ENCODE measurements at regions not wholly inside any gene's neighbourhood (a gene's known extent, or its start where the extent isn't known, plus 50 kb on each side); places are given as distances from the start of the nearest gene placed in this dataset.

DNA sequence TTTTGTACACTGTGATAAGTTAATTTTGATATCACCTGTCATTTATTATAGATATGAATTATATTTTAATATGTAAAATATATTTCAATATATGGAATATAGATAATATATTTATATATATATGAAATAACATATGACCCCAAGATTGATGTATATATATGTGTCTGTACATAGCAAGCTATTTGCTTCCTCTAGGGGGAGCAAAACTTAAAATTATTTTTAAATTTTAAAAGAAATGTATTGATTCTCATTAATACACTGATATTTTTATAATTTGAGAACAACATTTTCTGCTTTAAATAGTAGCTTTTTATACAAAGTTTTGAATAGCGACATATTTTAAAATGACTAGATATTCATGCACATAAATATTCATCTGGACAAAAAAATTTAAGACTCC is 272.0 kb downstream of the DMRTA1 start:
- Mint-ChIP-seq H3K27ac (no peak overlapping the region), H3K27me3 (no peaks in the 10 kb centered on the region), H3K9me3 (no peaks in the 10 kb centered on the region), H3K4me3 (no peak overlapping the region), H3K4me1 (ENCODE audit: unreplicated experiment) (no peaks in the 10 kb centered on the region), H3K36me3 (no peaks in the 10 kb centered on the region)
- TF ChIP-seq, protein P1, sequence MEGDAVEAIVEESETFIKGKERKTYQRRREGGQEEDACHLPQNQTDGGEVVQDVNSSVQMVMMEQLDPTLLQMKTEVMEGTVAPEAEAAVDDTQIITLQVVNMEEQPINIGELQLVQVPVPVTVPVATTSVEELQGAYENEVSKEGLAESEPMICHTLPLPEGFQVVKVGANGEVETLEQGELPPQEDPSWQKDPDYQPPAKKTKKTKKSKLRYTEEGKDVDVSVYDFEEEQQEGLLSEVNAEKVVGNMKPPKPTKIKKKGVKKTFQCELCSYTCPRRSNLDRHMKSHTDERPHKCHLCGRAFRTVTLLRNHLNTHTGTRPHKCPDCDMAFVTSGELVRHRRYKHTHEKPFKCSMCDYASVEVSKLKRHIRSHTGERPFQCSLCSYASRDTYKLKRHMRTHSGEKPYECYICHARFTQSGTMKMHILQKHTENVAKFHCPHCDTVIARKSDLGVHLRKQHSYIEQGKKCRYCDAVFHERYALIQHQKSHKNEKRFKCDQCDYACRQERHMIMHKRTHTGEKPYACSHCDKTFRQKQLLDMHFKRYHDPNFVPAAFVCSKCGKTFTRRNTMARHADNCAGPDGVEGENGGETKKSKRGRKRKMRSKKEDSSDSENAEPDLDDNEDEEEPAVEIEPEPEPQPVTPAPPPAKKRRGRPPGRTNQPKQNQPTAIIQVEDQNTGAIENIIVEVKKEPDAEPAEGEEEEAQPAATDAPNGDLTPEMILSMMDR (conservative IDR thresholded peaks at IDR 0.05) = peak; percentile 70
- DNase-seq (ENCODE audit: extremely low spot score, unreplicated experiment) = no peak

DNA sequence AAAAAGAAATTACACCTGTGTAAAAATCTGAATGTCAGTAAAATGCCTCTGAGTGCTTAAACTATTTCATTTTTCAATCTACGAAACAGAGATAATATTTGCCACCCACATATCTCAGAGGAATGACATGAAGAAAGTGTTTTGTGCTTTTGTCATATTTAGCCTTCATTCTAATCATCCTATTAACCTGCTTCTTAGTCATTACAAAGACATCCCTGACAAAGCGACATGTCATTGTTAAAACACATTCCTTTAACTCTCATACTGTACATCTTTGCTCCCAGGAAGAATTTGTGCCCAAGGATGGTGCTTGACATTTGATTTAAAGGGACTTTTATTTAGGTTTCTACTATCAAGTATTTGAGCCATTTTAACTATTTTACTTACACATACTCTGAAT is 275.9 kb downstream of the DMRTA1 start:
- Mint-ChIP-seq H3K27me3 (no peaks in the 10 kb centered on the region), H3K36me3 (no peaks in the 10 kb centered on the region), H3K9me3 (no peaks in the 10 kb centered on the region), H3K4me3 (no peak overlapping the region), H3K27ac (no peak overlapping the region), H3K4me1 (ENCODE audit: unreplicated experiment) (no peaks in the 10 kb centered on the region)
- DNase-seq (ENCODE audit: extremely low spot score, unreplicated experiment) = no peak
- TF ChIP-seq, protein P1 (conservative IDR thresholded peaks at IDR 0.05) = no peak

DNA sequence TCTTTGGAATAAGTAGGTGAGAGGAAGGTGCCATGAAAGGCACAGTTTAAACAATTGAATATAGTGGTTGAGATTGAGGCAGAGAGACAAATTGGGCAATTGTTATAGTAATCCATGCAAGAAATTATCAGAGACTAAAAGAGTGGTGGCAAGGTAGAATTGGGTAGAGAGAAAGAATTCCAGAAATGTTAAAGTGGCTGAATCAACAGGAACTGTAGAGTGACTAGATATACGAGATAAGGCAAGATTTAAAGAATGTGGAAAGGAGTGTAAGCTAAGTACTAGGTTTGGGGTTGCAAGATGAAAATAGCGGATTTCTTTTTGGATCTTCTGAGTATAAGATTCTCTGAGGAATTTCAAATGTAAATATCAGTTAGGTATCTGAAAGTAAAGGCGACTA is 285.2 kb downstream of the DMRTA1 start:
- no peaks in the 10 kb centered on the region for H3K9me3 Mint-ChIP-seq
- TF ChIP-seq, protein P1 (conservative IDR thresholded peaks at IDR 0.05) = no peak
- H3K4me1 Mint-ChIP-seq (ENCODE audit: unreplicated experiment) = no peaks in the 10 kb centered on the region
- no peak overlapping the region for H3K27ac Mint-ChIP-seq
- H3K36me3 Mint-ChIP-seq = no peaks in the 10 kb centered on the region
- no peak overlapping the region for H3K4me3 Mint-ChIP-seq
- H3K27me3 Mint-ChIP-seq = no peaks in the 10 kb centered on the region
- DNase-seq (ENCODE audit: extremely low spot score, unreplicated experiment) = no peak

DNA sequence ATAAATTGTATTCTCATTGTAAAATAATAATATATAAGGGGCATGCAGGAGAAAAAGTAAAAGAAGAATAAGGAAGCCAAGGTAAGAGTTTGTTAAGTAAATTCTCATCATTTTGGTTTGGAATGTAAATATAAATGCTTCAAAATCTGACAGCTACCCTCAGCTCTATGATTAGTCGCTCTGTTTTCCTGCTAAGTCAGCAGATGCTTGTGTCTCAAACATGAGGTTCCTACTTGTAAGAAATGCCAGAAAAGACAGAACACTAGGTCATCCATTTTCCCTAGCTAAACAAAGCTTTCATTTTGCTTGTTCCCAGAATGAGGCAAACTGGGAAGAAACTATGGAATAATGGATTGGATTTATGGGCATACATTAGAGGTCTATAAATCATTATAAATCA is 293.1 kb downstream of the DMRTA1 start:
- Mint-ChIP-seq H3K36me3 (no peaks in the 10 kb centered on the region), H3K27me3 (no peaks in the 10 kb centered on the region)

GRCh38 chr9:22740781-22741180 is 294.2 kb downstream of the DMRTA1 start:
- Mint-ChIP-seq H3K36me3 (no peaks in the 10 kb centered on the region), H3K27ac (no peak overlapping the region), H3K4me3 (no peak overlapping the region), H3K27me3 (no peaks in the 10 kb centered on the region), H3K9me3 (no peaks in the 10 kb centered on the region), H3K4me1 (ENCODE audit: unreplicated experiment) (no peaks in the 10 kb centered on the region)
- TF ChIP-seq, protein P1 (conservative IDR thresholded peaks at IDR 0.05) = no peak
- no peak for DNase-seq (ENCODE audit: extremely low spot score, unreplicated experiment)

More for the DNA sequence above, 293.1 kb downstream of the DMRTA1 start:
- TF ChIP-seq, protein P1 (conservative IDR thresholded peaks at IDR 0.05) = no peak
- Mint-ChIP-seq H3K9me3 (no peaks in the 10 kb centered on the region), H3K4me1 (ENCODE audit: unreplicated experiment) (no peaks in the 10 kb centered on the region), H3K4me3 (no peak overlapping the region), H3K27ac (no peak overlapping the region)
- DNase-seq (ENCODE audit: extremely low spot score, unreplicated experiment) = no peak

DNA sequence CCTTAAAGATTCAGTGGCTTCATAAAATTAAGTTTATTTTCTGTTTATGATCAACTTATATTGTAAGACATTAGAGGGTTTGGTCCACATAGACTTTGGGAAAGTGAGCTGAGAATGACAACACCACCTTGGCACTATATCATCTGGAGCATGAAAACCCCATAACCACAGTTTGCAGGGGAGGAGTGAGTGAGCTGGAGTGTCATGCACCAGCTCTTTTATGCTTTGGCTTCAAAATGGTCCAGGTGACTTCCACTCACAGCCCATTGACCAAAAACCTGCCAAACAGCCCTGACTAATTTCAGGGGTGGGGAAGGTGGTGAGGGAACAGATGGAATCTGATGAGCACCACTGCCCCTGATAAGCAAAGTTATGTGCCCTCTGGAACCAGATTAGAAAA is 295.8 kb downstream of the DMRTA1 start:
- Mint-ChIP-seq H3K9me3 (no peaks in the 10 kb centered on the region), H3K4me1 (ENCODE audit: unreplicated experiment) (no peaks in the 10 kb centered on the region), H3K36me3 (no peaks in the 10 kb centered on the region), H3K27me3 (no peaks in the 10 kb centered on the region), H3K4me3 (no peak overlapping the region), H3K27ac (no peak overlapping the region)
- TF ChIP-seq, protein P1 (conservative IDR thresholded peaks at IDR 0.05) = no peak
- no peak for DNase-seq (ENCODE audit: extremely low spot score, unreplicated experiment)

Data from type B pancreatic cell (in vitro differentiated cells).